ENCODE measurements at regions not wholly inside any gene's neighbourhood (a gene's known extent, or its start where the extent isn't known, plus 50 kb on each side); places are given as distances from the start of the nearest gene placed in this dataset.

- no peak for TF ChIP-seq CTCF (IDR thresholded peaks at IDR 0.05)
- TF ChIP-seq EP300 (IDR thresholded peaks at IDR 0.05) = no peak
Observed at GRCh38 chr7:12905671-12906070, 218.2 kb downstream of the ARL4A start.

Measured in suprapubic skin (tissue), 3 donors.